Glutamatergic neuron (in vitro differentiated cells): ENCODE measurements at regions not wholly inside any gene's neighbourhood (a gene's known extent, or its start where the extent isn't known, plus 50 kb on each side); places are given as distances from the start of the nearest gene placed in this dataset.

ENCODE experiments used
- DNase-seq: peaks from one replicate; pipeline ENCODE4 v3.0.0; 2022
- H3K27ac Mint-ChIP-seq: one replicate; pipeline ENCODE4 v1.8.0; 2020; ENCODE audit warnings: mild to moderate bottlenecking, mixed read lengths, inconsistent platforms; ENCODE audit not compliant: unreplicated experiment
- H3K27me3 Mint-ChIP-seq: one replicate; pipeline ENCODE4 v1.8.0; 2020; ENCODE audit warnings: mild to moderate bottlenecking, moderate library complexity, mixed read lengths, inconsistent platforms; ENCODE audit not compliant: unreplicated experiment
- H3K36me3 Mint-ChIP-seq: one replicate; pipeline ENCODE4 v1.8.0; 2020; ENCODE audit warnings: mild to moderate bottlenecking, mixed read lengths, inconsistent platforms; ENCODE audit not compliant: unreplicated experiment
- H3K4me1 Mint-ChIP-seq: one replicate; pipeline ENCODE4 v1.8.0; 2020; ENCODE audit warnings: mild to moderate bottlenecking, low read depth, mixed read lengths, inconsistent platforms; ENCODE audit not compliant: unreplicated experiment
- H3K4me3 Mint-ChIP-seq: one replicate; pipeline ENCODE4 v1.8.0; 2020; ENCODE audit warnings: mild to moderate bottlenecking, mixed read lengths, inconsistent platforms; ENCODE audit not compliant: unreplicated experiment
- H3K9me3 Mint-ChIP-seq: one replicate; pipeline ENCODE4 v1.8.0; 2020; ENCODE audit warnings: mild to moderate bottlenecking, moderate library complexity, mixed read lengths, inconsistent platforms; ENCODE audit not compliant: unreplicated experiment
- TF ChIP-seq, protein P1 (sequence below): fragments of 200-600 bp; sonication (generic); IDR thresholded peaks from one replicate; pipeline ENCODE4 v1.5.0; 2021; ENCODE audit not compliant: partially characterized antibody, unreplicated experiment

DNA sequence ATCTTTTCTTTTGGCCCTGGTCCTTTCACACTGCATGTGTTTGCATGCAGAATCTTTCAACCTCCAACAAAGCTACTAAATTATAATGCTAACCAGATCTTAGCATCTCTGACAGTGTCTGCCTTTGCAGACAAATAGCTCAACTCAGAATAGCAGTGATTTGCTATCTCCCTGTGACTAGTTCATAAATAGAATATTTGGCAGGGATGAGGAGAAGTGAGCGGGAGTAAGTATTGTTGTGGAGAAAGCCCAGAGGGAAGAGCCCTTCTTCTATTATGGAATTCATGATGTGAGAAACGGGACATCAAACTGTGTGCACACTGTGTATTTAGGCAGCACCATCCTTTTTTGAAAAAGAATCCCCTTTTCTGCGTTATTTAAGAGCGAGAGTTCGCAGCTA, 288.0 kb upstream of the CHORDC1 start:
- Mint-ChIP-seq H3K9me3 (no peaks in the 10 kb centered on the region), H3K27me3 (no peaks in the 10 kb centered on the region), H3K4me1 (no peaks in the 10 kb centered on the region), H3K36me3 (no peaks in the 10 kb centered on the region), H3K27ac (no peak overlapping the region), H3K4me3 (no peak overlapping the region)
- TF ChIP-seq, protein P1, sequence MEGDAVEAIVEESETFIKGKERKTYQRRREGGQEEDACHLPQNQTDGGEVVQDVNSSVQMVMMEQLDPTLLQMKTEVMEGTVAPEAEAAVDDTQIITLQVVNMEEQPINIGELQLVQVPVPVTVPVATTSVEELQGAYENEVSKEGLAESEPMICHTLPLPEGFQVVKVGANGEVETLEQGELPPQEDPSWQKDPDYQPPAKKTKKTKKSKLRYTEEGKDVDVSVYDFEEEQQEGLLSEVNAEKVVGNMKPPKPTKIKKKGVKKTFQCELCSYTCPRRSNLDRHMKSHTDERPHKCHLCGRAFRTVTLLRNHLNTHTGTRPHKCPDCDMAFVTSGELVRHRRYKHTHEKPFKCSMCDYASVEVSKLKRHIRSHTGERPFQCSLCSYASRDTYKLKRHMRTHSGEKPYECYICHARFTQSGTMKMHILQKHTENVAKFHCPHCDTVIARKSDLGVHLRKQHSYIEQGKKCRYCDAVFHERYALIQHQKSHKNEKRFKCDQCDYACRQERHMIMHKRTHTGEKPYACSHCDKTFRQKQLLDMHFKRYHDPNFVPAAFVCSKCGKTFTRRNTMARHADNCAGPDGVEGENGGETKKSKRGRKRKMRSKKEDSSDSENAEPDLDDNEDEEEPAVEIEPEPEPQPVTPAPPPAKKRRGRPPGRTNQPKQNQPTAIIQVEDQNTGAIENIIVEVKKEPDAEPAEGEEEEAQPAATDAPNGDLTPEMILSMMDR = no peak
- DNase-seq = no peak

DNA sequence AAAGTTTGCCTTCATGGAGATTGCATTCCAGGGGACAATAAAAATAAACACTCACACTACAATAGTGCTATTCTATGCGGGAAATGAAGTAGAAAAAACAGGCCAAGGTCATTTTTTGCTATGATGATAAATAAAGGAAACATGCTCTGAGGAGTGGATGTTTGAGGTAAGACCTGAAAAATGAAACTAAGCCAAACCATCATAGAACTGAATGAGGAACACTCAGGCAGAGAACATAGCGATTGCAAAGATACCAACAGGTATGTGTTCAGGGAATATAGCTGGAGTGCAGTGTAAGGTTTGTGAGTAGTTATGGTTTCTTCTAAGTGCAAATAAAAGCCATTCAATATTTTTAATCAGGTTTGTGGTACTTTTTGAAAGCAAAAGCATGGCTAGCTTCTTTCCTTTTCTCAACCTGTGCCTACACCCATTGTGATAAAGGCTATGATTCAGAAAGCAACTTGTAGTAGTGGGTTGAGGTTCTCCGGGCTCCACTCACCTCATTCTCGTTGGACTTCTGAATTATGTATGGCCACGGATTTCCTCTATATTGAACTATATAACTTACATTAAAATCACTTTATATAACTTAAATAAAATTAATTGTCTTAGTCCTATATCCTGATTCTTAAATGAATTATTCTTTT, 278.2 kb upstream of the CHORDC1 start:
- H3K36me3 Mint-ChIP-seq = peaks cover 13% of the 10 kb centered on the region
- DNase-seq = no peak
- no peaks in the 10 kb centered on the region for H3K4me1 Mint-ChIP-seq
- H3K9me3 Mint-ChIP-seq = no peaks in the 10 kb centered on the region
- H3K27me3 Mint-ChIP-seq = no peaks in the 10 kb centered on the region
- H3K4me3 Mint-ChIP-seq = no peak overlapping the region
- TF ChIP-seq, protein P1 = no peak
- no peak overlapping the region for H3K27ac Mint-ChIP-seq

DNA sequence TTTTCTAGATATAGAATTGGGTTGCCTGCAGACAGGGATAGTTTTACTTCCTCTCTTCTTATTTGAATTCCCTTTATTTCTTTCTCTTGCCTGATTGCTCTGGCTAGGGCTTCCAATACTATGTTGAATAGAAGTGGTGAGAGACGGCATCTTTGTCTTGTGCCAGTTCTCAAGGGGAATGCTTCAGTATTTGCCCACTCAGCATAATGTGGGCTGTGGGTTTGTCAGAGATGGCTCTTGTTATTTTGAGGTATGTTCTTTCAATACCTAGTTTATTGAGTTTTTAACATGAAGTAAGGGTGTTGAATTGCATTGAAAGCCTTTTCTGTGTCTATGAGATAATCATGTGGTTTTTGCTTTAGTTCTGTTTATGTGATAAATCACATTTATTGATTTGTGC, 273.9 kb upstream of the CHORDC1 start:
- H3K4me3 Mint-ChIP-seq = no peak overlapping the region
- H3K4me1 Mint-ChIP-seq = peaks cover 4% of the 10 kb centered on the region

DNA sequence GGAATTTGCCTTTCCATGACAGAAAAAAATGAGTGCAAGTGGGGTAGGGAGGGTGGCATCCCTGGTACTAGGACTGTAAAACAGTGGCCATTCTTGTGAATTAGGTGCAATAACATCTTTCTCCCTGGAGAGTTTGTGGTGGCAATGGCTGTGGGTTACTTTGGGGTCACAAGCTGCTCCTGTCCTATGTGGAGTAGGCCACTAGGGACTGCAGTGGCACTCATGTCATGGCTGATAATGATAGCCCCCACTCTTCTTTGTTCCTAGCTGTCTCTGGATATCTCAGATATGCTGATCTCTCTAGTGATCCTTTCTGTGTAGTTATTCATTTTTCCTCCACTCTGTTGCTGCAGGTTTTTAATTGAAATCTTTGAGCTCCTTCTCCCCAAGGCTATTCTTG, 270.5 kb upstream of the CHORDC1 start:
- no peak overlapping the region for H3K27ac Mint-ChIP-seq
- TF ChIP-seq, protein P1 = no peak
- H3K4me1 Mint-ChIP-seq = peaks cover 4% of the 10 kb centered on the region
- H3K4me3 Mint-ChIP-seq = no peak overlapping the region
- DNase-seq = no peak
- H3K9me3 Mint-ChIP-seq = no peaks in the 10 kb centered on the region
- peaks cover 5% of the 10 kb centered on the region for H3K27me3 Mint-ChIP-seq
- peaks cover 8% of the 10 kb centered on the region for H3K36me3 Mint-ChIP-seq

More for the DNA sequence above, 273.9 kb upstream of the CHORDC1 start:
- Mint-ChIP-seq H3K36me3 (peaks cover 13% of the 10 kb centered on the region), H3K27ac (no peak overlapping the region), H3K27me3 (peaks cover 3% of the 10 kb centered on the region), H3K9me3 (no peaks in the 10 kb centered on the region)
- DNase-seq = no peak
- TF ChIP-seq, protein P1 = no peak

DNA sequence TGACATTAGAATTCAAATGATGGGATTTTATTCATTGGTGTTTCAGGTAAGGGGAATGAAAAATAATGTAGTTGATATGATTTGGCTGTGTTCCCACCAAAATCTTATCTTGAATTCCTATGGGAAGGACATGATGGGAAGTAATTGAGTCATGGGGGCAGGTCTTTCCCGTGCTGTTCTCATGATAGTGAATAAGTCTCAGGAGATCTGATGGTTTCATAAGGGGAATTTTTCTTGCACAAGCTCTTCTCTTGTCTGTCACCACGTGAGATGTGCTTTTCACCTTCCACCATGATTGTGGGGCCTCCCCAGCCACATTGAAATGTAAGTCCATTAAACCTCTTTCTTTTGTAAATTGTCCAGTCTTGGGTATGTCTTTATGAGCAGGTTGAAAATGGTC, 268.6 kb upstream of the CHORDC1 start:
- TF ChIP-seq, protein P1 = no peak
- Mint-ChIP-seq H3K9me3 (no peaks in the 10 kb centered on the region), H3K27me3 (peaks cover 5% of the 10 kb centered on the region), H3K4me1 (peaks cover 4% of the 10 kb centered on the region), H3K36me3 (no peaks in the 10 kb centered on the region), H3K27ac (no peak overlapping the region), H3K4me3 (no peak overlapping the region)
- DNase-seq = no peak
